ENCODE measurements at regions not wholly inside any gene's neighbourhood (a gene's known extent, or its start where the extent isn't known, plus 50 kb on each side); places are given as distances from the start of the nearest gene placed in this dataset.

DNA sequence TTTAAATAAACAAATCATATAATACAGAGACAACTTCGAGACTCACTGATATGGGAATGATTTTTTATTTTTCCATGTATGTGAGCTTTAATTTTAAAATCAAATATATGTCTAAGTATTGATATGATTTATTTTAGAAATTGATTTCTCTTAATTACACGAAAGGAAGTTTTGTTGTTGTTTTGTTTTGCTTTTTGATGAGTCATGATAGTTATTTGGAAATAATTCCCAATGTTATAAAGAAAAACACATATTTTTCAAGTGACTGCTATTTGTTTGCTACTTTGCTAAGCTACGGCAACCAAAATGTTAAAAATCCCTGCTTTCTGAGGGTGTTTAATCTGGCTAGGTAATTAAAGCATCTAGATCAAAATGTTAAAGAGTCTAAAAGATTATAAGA lies 2139.4 kb upstream of the TENM3 start:
- H3K4me2 ChIP-seq (ENCODE audit: control insufficient read depth, insufficient read depth), result no peak overlapping the region
- ATAC-seq, result no peak
- DNase-seq (ENCODE audit: low read depth, low spot score), result no peak
- no peaks in the 10 kb centered on the region for H3K4me1 ChIP-seq (ENCODE audit: control insufficient read depth, insufficient read depth, low read length)
- no peak overlapping the region for H2AFZ ChIP-seq (ENCODE audit: control insufficient read depth, low read depth, low read length)
- SMC1A ChIA-PET (ENCODE audit: uncharacterized antibody, unreplicated experiment), result interaction anchor here (1.1 kb wide), 1 partner anchor 10 kb away, joined by 3 read pairs; no protein-coding TSS in a partner anchor
- H4K20me1 ChIP-seq (ENCODE audit: control insufficient read depth, insufficient read depth), result no peaks in the 10 kb centered on the region
- H3K79me2 ChIP-seq (ENCODE audit: control insufficient read depth, insufficient read depth, low read length), result no peaks in the 10 kb centered on the region
- BruUV-seq (replicated peaks), result no TSS peak
- H3K27me3 ChIP-seq (replicated peaks in 1 of 2; ENCODE audit: control insufficient read depth in 2 of 2, insufficient read depth in 2 of 2, low read length in 1 of 2), result no peaks in the 10 kb centered on the region
- no peak overlapping the region for H3K27ac ChIP-seq (ENCODE audit: control insufficient read depth, insufficient read depth)
- intact Hi-C loops (cut with micrococcal nuclease; ENCODE audit: unreplicated experiment) (no loop called here), in situ Hi-C loops (cut with MboI) (no loop called here)
- POLR2A ChIA-PET, result no interaction called here
- no peak overlapping the region for H3K9ac ChIP-seq (ENCODE audit: control insufficient read depth, insufficient read depth, low read length)
- H3K36me3 ChIP-seq (ENCODE audit: control insufficient read depth in 2 of 2, insufficient read depth in 2 of 2, low read length in 1 of 2), result no peaks in the 10 kb centered on the region
- H3K4me3 ChIP-seq, result no peak overlapping the region
- CTCF ChIA-PET, result no interaction called here
- FAIRE-seq, result no peak
- H3K9me3 ChIP-seq (replicated peaks; ENCODE audit: control insufficient read depth, insufficient read depth, low read length), result no peaks in the 10 kb centered on the region
- RAD21 ChIA-PET (ENCODE audit: unreplicated experiment), result no interaction called here
- WGBS (ENCODE audit: insufficient coverage, insufficient replicate concordance, low lambda C conversion rate, missing lambda C conversion rate), result 31% methylated on average over 3 of the region's 3 CpGs
- no peak for TF ChIP-seq EP300 (IDR thresholded peaks at IDR 0.05; ENCODE audit: borderline replicate concordance in 1 of 2, control insufficient read depth in 1 of 2, low read depth in 2 of 2, low read length in 2 of 2)
- TF ChIP-seq, protein P1, sequence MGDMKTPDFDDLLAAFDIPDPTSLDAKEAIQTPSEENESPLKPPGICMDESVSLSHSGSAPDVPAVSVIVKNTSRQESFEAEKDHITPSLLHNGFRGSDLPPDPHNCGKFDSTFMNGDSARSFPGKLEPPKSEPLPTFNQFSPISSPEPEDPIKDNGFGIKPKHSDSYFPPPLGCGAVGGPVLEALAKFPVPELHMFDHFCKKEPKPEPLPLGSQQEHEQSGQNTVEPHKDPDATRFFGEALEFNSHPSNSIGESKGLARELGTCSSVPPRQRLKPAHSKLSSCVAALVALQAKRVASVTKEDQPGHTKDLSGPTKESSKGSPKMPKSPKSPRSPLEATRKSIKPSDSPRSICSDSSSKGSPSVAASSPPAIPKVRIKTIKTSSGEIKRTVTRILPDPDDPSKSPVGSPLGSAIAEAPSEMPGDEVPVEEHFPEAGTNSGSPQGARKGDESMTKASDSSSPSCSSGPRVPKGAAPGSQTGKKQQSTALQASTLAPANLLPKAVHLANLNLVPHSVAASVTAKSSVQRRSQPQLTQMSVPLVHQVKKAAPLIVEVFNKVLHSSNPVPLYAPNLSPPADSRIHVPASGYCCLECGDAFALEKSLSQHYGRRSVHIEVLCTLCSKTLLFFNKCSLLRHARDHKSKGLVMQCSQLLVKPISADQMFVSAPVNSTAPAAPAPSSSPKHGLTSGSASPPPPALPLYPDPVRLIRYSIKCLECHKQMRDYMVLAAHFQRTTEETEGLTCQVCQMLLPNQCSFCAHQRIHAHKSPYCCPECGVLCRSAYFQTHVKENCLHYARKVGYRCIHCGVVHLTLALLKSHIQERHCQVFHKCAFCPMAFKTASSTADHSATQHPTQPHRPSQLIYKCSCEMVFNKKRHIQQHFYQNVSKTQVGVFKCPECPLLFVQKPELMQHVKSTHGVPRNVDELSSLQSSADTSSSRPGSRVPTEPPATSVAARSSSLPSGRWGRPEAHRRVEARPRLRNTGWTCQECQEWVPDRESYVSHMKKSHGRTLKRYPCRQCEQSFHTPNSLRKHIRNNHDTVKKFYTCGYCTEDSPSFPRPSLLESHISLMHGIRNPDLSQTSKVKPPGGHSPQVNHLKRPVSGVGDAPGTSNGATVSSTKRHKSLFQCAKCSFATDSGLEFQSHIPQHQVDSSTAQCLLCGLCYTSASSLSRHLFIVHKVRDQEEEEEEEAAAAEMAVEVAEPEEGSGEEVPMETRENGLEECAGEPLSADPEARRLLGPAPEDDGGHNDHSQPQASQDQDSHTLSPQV (IDR thresholded peaks at IDR 0.05), result no peak
- TF ChIP-seq TCF12 (IDR thresholded peaks at IDR 0.05; ENCODE audit: low read depth, low read length), result no peak
- TF ChIP-seq SMC3 (IDR thresholded peaks at IDR 0.05; ENCODE audit: borderline replicate concordance, low read length), result no peak
- TF ChIP-seq, protein P2, sequence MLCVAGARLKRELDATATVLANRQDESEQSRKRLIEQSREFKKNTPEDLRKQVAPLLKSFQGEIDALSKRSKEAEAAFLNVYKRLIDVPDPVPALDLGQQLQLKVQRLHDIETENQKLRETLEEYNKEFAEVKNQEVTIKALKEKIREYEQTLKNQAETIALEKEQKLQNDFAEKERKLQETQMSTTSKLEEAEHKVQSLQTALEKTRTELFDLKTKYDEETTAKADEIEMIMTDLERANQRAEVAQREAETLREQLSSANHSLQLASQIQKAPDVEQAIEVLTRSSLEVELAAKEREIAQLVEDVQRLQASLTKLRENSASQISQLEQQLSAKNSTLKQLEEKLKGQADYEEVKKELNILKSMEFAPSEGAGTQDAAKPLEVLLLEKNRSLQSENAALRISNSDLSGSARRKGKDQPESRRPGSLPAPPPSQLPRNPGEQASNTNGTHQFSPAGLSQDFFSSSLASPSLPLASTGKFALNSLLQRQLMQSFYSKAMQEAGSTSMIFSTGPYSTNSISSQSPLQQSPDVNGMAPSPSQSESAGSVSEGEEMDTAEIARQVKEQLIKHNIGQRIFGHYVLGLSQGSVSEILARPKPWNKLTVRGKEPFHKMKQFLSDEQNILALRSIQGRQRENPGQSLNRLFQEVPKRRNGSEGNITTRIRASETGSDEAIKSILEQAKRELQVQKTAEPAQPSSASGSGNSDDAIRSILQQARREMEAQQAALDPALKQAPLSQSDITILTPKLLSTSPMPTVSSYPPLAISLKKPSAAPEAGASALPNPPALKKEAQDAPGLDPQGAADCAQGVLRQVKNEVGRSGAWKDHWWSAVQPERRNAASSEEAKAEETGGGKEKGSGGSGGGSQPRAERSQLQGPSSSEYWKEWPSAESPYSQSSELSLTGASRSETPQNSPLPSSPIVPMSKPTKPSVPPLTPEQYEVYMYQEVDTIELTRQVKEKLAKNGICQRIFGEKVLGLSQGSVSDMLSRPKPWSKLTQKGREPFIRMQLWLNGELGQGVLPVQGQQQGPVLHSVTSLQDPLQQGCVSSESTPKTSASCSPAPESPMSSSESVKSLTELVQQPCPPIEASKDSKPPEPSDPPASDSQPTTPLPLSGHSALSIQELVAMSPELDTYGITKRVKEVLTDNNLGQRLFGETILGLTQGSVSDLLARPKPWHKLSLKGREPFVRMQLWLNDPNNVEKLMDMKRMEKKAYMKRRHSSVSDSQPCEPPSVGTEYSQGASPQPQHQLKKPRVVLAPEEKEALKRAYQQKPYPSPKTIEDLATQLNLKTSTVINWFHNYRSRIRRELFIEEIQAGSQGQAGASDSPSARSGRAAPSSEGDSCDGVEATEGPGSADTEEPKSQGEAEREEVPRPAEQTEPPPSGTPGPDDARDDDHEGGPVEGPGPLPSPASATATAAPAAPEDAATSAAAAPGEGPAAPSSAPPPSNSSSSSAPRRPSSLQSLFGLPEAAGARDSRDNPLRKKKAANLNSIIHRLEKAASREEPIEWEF (IDR thresholded peaks at IDR 0.05; ENCODE audit: insufficient replicate concordance, low read depth, low read length), result no peak
- no peak for TF ChIP-seq CHD2 (IDR thresholded peaks at IDR 0.05; ENCODE audit: borderline replicate concordance, low read depth, low read length)
- no peak for TF ChIP-seq ZBED1 (IDR thresholded peaks at IDR 0.05; ENCODE audit: borderline replicate concordance)
- TF ChIP-seq KLF5 (IDR thresholded peaks at IDR 0.05; ENCODE audit: partially characterized antibody), result no peak
- TF ChIP-seq NRF1 (conservative IDR thresholded peaks at IDR 0.05; ENCODE audit: low read depth, low read length), result no peak
- TF ChIP-seq SREBF2 (IDR thresholded peaks at IDR 0.05; ENCODE audit: low read length), result no peak
- TF ChIP-seq NFXL1 (IDR thresholded peaks at IDR 0.05; ENCODE audit: borderline replicate concordance), result no peak
- TF ChIP-seq, protein P3, sequence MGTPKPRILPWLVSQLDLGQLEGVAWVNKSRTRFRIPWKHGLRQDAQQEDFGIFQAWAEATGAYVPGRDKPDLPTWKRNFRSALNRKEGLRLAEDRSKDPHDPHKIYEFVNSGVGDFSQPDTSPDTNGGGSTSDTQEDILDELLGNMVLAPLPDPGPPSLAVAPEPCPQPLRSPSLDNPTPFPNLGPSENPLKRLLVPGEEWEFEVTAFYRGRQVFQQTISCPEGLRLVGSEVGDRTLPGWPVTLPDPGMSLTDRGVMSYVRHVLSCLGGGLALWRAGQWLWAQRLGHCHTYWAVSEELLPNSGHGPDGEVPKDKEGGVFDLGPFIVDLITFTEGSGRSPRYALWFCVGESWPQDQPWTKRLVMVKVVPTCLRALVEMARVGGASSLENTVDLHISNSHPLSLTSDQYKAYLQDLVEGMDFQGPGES (IDR thresholded peaks at IDR 0.05), result no peak
- no peak for TF ChIP-seq PAX5 (IDR thresholded peaks at IDR 0.05; ENCODE audit: borderline replicate concordance, low read depth, low read length)

Measured in GM12878 (cell line).